GM12891 (cell line): ENCODE measurements at regions not wholly inside any gene's neighbourhood (a gene's known extent, or its start where the extent isn't known, plus 50 kb on each side); places are given as distances from the start of the nearest gene placed in this dataset.

Source experiments
- POLR2A ChIP-seq: IDR thresholded peaks from 2 replicates; pipeline ENCODE4 v1.6.1; 2011; ENCODE audit warnings: low read depth, low read length, control low read depth
- POLR2AphosphoS5 ChIP-seq: IDR thresholded peaks from 2 replicates; pipeline ENCODE4 v1.6.1; 2011; ENCODE audit warnings: low read depth, low read length, control low read depth

GRCh38 chr6:148681666-148682065 is 65.2 kb upstream of the UST start:
- TF ChIP-seq POLR2A (no peak), POLR2AphosphoS5 (no peak)
